ENCODE measurements at regions not wholly inside any gene's neighbourhood (a gene's known extent, or its start where the extent isn't known, plus 50 kb on each side); places are given as distances from the start of the nearest gene placed in this dataset.

DNA sequence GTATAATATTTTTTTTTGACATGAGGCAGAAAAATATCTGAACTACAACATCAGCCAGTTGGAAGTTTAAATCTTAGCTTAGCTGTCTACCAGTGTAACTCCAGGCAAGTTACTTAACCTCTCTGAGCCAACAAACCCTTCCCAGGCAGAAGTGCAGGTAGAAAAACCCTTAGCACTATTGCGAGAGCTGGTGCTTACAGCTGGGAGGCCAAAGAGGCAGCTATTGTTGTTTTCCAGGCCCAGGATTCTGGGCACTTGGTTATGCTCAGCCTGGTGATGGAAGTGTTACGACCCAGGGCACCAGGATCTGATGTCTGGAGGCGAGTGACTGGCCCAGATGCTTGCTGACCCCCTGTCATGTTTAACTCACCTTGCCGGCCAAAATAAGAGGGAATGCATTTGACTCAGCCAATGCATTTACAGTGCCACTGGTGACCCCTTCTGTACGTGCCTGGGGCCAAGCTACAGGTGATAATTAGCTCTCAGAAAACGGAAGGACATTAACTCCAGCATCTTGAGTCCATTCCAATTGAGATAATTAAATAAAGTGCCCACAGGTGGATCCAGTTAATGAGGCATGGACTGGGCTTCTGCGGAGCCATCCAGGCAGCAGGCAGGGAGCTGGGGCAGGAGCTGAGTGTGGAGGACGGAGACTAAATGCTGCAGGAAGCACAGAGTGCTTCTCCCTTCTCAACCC is 126.5 kb upstream of the HABP2 start:
- 83 to 97% methylated on average over 4 to 8 of the region's 8 CpGs for WGBS, 2 experiments (ENCODE audit: insufficient coverage in 2 of 2)
- Histone ChIP-seq H3K27ac (ENCODE audit: low read depth, low read length, severe bottlenecking) (no peak overlapping the region), H3K9me3 (ENCODE audit: control insufficient read depth, low read length) (no peaks in the 10 kb centered on the region), H3K4me1 (ENCODE audit: control insufficient read depth, insufficient read depth, low read length, poor library complexity, severe bottlenecking) (no peaks in the 10 kb centered on the region), H3K36me3 (ENCODE audit: control insufficient read depth, insufficient read depth, low read length) (no peaks in the 10 kb centered on the region), H3K4me3 (ENCODE audit: extremely low read depth, insufficient read depth, low read length, poor library complexity, severe bottlenecking) (no peak overlapping the region)

DNA sequence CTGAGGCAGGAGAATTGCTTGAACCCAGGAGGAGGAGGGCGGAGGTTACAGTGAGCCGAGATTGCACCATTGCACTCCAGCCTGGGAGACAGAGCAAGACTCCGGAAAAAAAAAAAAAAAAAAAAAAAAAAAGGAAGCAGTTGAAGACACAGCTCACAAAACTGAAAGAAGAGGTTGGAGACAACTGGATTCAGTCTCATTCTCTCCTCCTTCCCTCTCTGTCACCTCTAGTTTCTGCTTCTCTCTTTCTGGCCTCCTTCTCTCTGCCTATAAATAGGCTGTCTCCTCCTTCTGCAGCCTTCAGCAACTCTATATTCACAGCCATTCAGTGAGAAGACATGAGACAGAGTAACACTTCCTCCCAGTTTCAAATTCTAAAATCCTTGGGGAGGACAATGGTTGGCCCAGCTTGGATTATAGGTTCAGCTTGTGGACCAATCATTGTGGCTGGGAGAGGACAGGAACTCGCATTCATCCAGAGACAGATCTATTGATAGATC is 125.6 kb upstream of the HABP2 start:
- Histone ChIP-seq H3K4me3 (ENCODE audit: extremely low read depth, insufficient read depth, low read length, poor library complexity, severe bottlenecking) (no peak overlapping the region), H3K36me3 (ENCODE audit: control insufficient read depth, insufficient read depth, low read length) (no peaks in the 10 kb centered on the region), H3K27ac (ENCODE audit: low read depth, low read length, severe bottlenecking) (no peak overlapping the region), H3K4me1 (ENCODE audit: control insufficient read depth, insufficient read depth, low read length, poor library complexity, severe bottlenecking) (no peaks in the 10 kb centered on the region), H3K9me3 (ENCODE audit: control insufficient read depth, low read length) (no peaks in the 10 kb centered on the region)
- WGBS, 2 experiments (ENCODE audit: insufficient coverage in 2 of 2) = 83% methylated on average over 2 of the region's 4 CpGs; no CpG with 5 or more reads in 1 of the 2 experiments

DNA sequence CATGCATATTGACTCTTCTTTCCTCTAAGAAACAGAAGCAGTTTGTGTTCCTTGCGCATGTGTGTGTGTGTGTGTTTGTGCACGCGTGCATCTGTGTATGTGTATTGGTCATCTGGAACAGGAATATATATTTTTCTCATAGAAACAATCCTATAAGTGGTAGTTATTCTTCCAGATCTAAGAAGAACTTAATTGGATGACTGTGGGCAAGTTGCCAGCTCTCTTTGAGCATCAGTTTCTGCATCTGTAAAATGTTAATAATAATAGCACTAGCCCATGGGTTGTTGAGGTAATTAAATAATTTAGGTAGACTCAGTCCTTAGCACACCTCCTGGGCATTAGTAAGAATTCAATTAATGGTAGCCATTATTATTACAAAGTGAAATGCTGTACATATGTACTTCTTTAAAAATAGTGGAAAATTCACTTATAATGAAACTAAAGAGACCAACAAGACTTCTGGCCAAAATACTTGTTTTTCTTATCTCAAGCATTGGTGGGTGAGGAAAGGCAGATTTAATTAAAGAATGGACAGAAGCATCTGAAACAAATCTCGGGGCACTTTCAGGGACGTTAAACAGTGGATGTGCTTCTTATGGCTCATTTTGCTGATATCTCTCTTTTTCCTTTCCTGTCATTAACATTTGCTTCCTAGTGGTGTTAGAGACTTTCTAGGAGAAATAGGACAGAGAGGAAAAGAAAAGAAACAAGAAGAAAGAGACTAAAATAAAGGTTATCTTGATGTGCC is 124.9 kb upstream of the HABP2 start:
- no peaks in the 10 kb centered on the region for H3K9me3 ChIP-seq (ENCODE audit: control insufficient read depth, low read length)
- H3K4me1 ChIP-seq (ENCODE audit: control insufficient read depth, insufficient read depth, low read length, poor library complexity, severe bottlenecking) = no peaks in the 10 kb centered on the region
- no peak overlapping the region for H3K27ac ChIP-seq (ENCODE audit: low read depth, low read length, severe bottlenecking)
- H3K36me3 ChIP-seq (ENCODE audit: control insufficient read depth, insufficient read depth, low read length) = no peaks in the 10 kb centered on the region
- 80% methylated on average over 2 of the region's 5 CpGs; no CpG with 5 or more reads in 1 of the 2 experiments for WGBS, 2 experiments (ENCODE audit: insufficient coverage in 2 of 2)
- no peak overlapping the region for H3K4me3 ChIP-seq (ENCODE audit: extremely low read depth, insufficient read depth, low read length, poor library complexity, severe bottlenecking)

DNA sequence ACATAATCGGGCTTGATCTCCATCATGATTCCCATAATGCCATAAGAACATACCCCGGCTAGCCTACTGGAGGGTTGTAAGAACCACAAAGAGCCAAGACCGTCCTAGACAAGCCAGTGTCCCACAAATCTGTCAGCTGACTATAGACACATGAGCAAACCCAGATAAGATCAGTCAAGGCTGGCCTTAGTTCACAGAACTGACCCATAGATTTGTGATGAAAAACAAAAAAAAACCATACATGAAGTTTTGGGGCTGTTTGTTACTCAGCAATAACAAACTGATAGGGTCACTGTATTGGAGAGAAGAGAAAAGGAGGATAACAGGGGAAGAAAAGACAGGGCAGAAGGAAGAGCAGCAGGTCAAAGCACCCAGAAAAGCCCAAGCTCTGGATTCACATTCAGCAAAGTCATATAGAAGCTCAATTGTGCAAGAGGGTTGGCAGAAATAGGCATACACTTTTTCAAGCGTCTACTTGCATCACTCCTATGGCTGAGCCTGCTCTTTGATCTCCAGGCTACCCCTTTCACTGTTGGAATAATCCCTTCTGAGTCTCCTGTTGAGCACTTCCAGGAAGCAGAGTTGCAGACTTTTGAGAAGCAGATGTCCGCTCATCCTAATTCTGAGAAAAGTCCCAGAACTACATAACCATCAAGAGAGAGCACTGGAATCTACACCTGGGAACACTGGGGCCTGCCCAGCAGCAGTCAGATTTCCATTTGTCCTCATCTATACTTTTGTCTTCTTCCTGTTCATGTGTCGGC is 122.0 kb upstream of the HABP2 start:
- no peak overlapping the region for H3K4me3 ChIP-seq (ENCODE audit: extremely low read depth, insufficient read depth, low read length, poor library complexity, severe bottlenecking)
- H3K36me3 ChIP-seq (ENCODE audit: control insufficient read depth, insufficient read depth, low read length) = no peaks in the 10 kb centered on the region
- no peaks in the 10 kb centered on the region for H3K4me1 ChIP-seq (ENCODE audit: control insufficient read depth, insufficient read depth, low read length, poor library complexity, severe bottlenecking)
- WGBS, 2 experiments (ENCODE audit: insufficient coverage in 2 of 2) = 82 to 88% methylated on average over 2 to 5 of the region's 6 CpGs
- no peak overlapping the region for H3K27ac ChIP-seq (ENCODE audit: low read depth, low read length, severe bottlenecking)
- H3K9me3 ChIP-seq (ENCODE audit: control insufficient read depth, low read length) = no peaks in the 10 kb centered on the region

GRCh38 chr10:113431398-113432160 is 121.3 kb upstream of the HABP2 start:
- H3K36me3 ChIP-seq (ENCODE audit: control insufficient read depth, insufficient read depth, low read length) = no peaks in the 10 kb centered on the region
- WGBS, 2 experiments (ENCODE audit: insufficient coverage in 2 of 2) = 87 to 94% methylated on average over 13 of the region's 16 CpGs

GRCh38 chr10:113433711-113434110 is 119.1 kb upstream of the HABP2 start:
- WGBS, 2 experiments (ENCODE audit: insufficient coverage in 2 of 2) = 79 to 100% methylated on average over 1 to 2 of the region's 2 CpGs
- no peak overlapping the region for H3K4me3 ChIP-seq (ENCODE audit: extremely low read depth, insufficient read depth, low read length, poor library complexity, severe bottlenecking)
- no peaks in the 10 kb centered on the region for H3K36me3 ChIP-seq (ENCODE audit: control insufficient read depth, insufficient read depth, low read length)
- H3K4me1 ChIP-seq (ENCODE audit: control insufficient read depth, insufficient read depth, low read length, poor library complexity, severe bottlenecking) = no peaks in the 10 kb centered on the region
- no peaks in the 10 kb centered on the region for H3K9me3 ChIP-seq (ENCODE audit: control insufficient read depth, low read length)
- H3K27ac ChIP-seq (ENCODE audit: low read depth, low read length, severe bottlenecking) = no peak overlapping the region

More at GRCh38 chr10:113431398-113432160, 121.3 kb upstream of the HABP2 start:
- Histone ChIP-seq H3K4me1 (ENCODE audit: control insufficient read depth, insufficient read depth, low read length, poor library complexity, severe bottlenecking) (no peaks in the 10 kb centered on the region), H3K27ac (ENCODE audit: low read depth, low read length, severe bottlenecking) (no peak overlapping the region), H3K9me3 (ENCODE audit: control insufficient read depth, low read length) (no peaks in the 10 kb centered on the region), H3K4me3 (ENCODE audit: extremely low read depth, insufficient read depth, low read length, poor library complexity, severe bottlenecking) (no peak overlapping the region)

- Histone ChIP-seq H3K9me3 (ENCODE audit: control insufficient read depth, low read length) (no peaks in the 10 kb centered on the region), H3K36me3 (ENCODE audit: control insufficient read depth, insufficient read depth, low read length) (no peaks in the 10 kb centered on the region), H3K27ac (ENCODE audit: low read depth, low read length, severe bottlenecking) (no peak overlapping the region), H3K4me1 (ENCODE audit: control insufficient read depth, insufficient read depth, low read length, poor library complexity, severe bottlenecking) (no peaks in the 10 kb centered on the region), H3K4me3 (ENCODE audit: extremely low read depth, insufficient read depth, low read length, poor library complexity, severe bottlenecking) (no peak overlapping the region)
- 67 to 90% methylated on average over 1 to 2 of the region's 3 CpGs for WGBS, 2 experiments (ENCODE audit: insufficient coverage in 2 of 2)
Observed at GRCh38 chr10:113434315-113434714, 118.5 kb upstream of the HABP2 start.

- Histone ChIP-seq H3K4me1 (ENCODE audit: control insufficient read depth, insufficient read depth, low read length, poor library complexity, severe bottlenecking) (no peaks in the 10 kb centered on the region), H3K36me3 (ENCODE audit: control insufficient read depth, insufficient read depth, low read length) (no peaks in the 10 kb centered on the region), H3K9me3 (ENCODE audit: control insufficient read depth, low read length) (no peaks in the 10 kb centered on the region), H3K27ac (ENCODE audit: low read depth, low read length, severe bottlenecking) (no peak overlapping the region), H3K4me3 (ENCODE audit: extremely low read depth, insufficient read depth, low read length, poor library complexity, severe bottlenecking) (no peak overlapping the region)
- 67 to 94% methylated on average over 1 to 2 of the region's 2 CpGs for WGBS, 2 experiments (ENCODE audit: insufficient coverage in 2 of 2)
Observed at GRCh38 chr10:113434950-113435349, 117.9 kb upstream of the HABP2 start.

- Histone ChIP-seq H3K36me3 (ENCODE audit: control insufficient read depth, insufficient read depth, low read length) (no peaks in the 10 kb centered on the region), H3K27ac (ENCODE audit: low read depth, low read length, severe bottlenecking) (no peak overlapping the region), H3K4me3 (ENCODE audit: extremely low read depth, insufficient read depth, low read length, poor library complexity, severe bottlenecking) (no peak overlapping the region), H3K9me3 (ENCODE audit: control insufficient read depth, low read length) (no peaks in the 10 kb centered on the region), H3K4me1 (ENCODE audit: control insufficient read depth, insufficient read depth, low read length, poor library complexity, severe bottlenecking) (no peaks in the 10 kb centered on the region)
- 93 to 96% methylated on average over 2 of the region's 2 CpGs for WGBS, 2 experiments (ENCODE audit: insufficient coverage in 2 of 2)
Observed at GRCh38 chr10:113435881-113436280, 117.0 kb upstream of the HABP2 start.

GRCh38 chr10:113436851-113437250 is 116.0 kb upstream of the HABP2 start:
- Histone ChIP-seq H3K36me3 (ENCODE audit: control insufficient read depth, insufficient read depth, low read length) (no peaks in the 10 kb centered on the region), H3K27ac (ENCODE audit: low read depth, low read length, severe bottlenecking) (no peak overlapping the region), H3K4me3 (ENCODE audit: extremely low read depth, insufficient read depth, low read length, poor library complexity, severe bottlenecking) (no peak overlapping the region), H3K9me3 (ENCODE audit: control insufficient read depth, low read length) (no peaks in the 10 kb centered on the region), H3K4me1 (ENCODE audit: control insufficient read depth, insufficient read depth, low read length, poor library complexity, severe bottlenecking) (no peaks in the 10 kb centered on the region)
- WGBS, 2 experiments (ENCODE audit: insufficient coverage in 2 of 2) = 85 to 100% methylated on average over 2 of the region's 4 CpGs
